Mucosa of descending colon (tissue), 3 donors: ENCODE measurements at regions not wholly inside any gene's neighbourhood (a gene's known extent, or its start where the extent isn't known, plus 50 kb on each side); places are given as distances from the start of the nearest gene placed in this dataset.

ENCODE experiments used
- ATAC-seq: fragments of 200-7000 bp; cut with Tn5 transposase; one replicate; pipeline ENCODE4 v1.9.1; 2020; ENCODE audit warnings: mild to moderate bottlenecking, moderate library complexity
- DNase-seq, 3 donors: peaks; one replicate each; pipeline ENCODE4 v3.0.0-alpha.2; 2020
- H3K36me3 ChIP-seq: fragments of 200-600 bp; one replicate; pipeline ENCODE4 v1.8.0; 2021; ENCODE audit warnings: low read depth, mild to moderate bottlenecking
- H3K4me1 ChIP-seq: fragments of 200-600 bp; one replicate; pipeline ENCODE4 v1.8.0; 2021; ENCODE audit warnings: low read depth, mild to moderate bottlenecking
- H3K4me3 ChIP-seq: fragments of 200-600 bp; one replicate; pipeline ENCODE4 v1.8.0; 2021; ENCODE audit warnings: mild to moderate bottlenecking
- H3K9me3 ChIP-seq: fragments of 200-600 bp; one replicate; pipeline ENCODE4 v1.8.0; 2021; ENCODE audit warnings: mild to moderate bottlenecking
- CTCF ChIP-seq: fragments of 200-600 bp; IDR thresholded peaks from one replicate; pipeline ENCODE4 v1.8.0; 2022; ENCODE audit warnings: antibody characterized with exemption, mild to moderate bottlenecking
- intact Hi-C, 2 donors: fragments of 100-400 bp; cut with DNase I in 1 of 2; cut with micrococcal nuclease in 1 of 2; formaldehyde crosslinking; loops; one replicate each; pipeline versions ENCODE4 v1.11.0 to v1.11.1; 2022; cut with DNase I, micrococcal nuclease
- donor health status: DM: no; HTN: no; CAD: no; lungs with moderate emphysema.
- donor health status: DM: no; HTN: no; CAD: no.
- donor health status: DM: no; HTN: yes; CAD: no.

DNA sequence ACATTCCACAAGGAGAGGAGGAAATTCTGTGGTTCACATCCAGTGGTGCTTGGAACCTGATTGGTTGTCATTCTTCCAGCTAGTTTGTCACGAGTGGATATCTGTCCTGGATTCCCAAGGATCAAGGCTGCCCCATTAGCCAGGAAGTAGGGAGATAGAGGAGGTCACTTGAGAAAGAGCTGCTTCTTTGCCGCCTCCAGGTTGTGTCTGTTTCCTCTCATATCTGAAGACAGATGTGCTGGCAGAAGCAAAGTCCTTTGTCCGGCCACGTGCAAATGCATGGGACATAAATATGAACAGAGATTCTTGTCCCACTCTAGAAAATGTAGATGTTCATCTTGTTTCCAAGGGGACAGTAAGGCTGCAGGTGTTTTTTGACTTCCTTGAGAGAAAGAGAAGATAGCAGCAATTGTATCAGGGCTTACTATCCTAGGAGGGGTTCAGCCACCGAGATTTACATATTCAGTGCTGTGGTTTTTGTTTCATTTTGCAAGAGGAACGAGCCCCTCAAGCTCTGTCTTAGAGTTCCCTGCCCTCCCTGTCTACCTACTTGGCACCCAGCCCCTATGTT, 174.4 kb downstream of the RPIA start:
- intact Hi-C loops = no loop called here
- Histone ChIP-seq H3K36me3 (no peaks in the 10 kb centered on the region), H3K4me1 (no peaks in the 10 kb centered on the region), H3K9me3 (no peaks in the 10 kb centered on the region), H3K4me3 (no peak overlapping the region)
- no peak for TF ChIP-seq CTCF
- DNase-seq (no peak), ATAC-seq (peak; percentile 44)

GRCh38 chr2:88866756-88867155, 175.3 kb downstream of the RPIA start:
- no peak for ATAC-seq
- H3K4me3 ChIP-seq = no peak overlapping the region
- DNase-seq = no peak

DNA sequence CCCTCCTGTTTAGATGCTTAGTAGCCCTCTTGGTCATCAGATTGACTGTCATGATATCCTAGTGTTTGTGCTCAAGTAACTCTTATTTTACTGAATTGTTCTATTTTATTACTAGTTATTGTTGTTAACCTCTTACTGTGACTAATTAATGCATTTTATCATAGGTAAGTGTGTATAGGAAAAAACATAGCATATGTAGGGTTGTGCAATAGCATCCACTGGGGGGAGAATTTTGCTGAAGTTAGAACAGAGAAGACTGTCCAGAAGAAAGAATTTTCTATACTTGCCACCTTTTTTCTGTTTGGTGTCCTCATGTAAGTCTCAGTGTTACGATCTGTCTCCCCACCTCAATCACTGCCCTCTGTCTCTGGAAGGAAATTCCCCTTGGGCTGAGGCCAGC, 177.4 kb downstream of the RPIA start:
- Histone ChIP-seq H3K4me3 (no peak overlapping the region), H3K36me3 (no peaks in the 10 kb centered on the region), H3K4me1 (no peaks in the 10 kb centered on the region), H3K9me3 (no peaks in the 10 kb centered on the region)
- DNase-seq (no peak), ATAC-seq (no peak)
- intact Hi-C loops = no loop called here
- no peak for TF ChIP-seq CTCF

More at GRCh38 chr2:88866756-88867155, 175.3 kb downstream of the RPIA start:
- intact Hi-C loops = no loop called here
- H3K4me1 ChIP-seq = no peaks in the 10 kb centered on the region
- TF ChIP-seq CTCF = no peak
- no peaks in the 10 kb centered on the region for H3K36me3 ChIP-seq
- no peaks in the 10 kb centered on the region for H3K9me3 ChIP-seq

DNA sequence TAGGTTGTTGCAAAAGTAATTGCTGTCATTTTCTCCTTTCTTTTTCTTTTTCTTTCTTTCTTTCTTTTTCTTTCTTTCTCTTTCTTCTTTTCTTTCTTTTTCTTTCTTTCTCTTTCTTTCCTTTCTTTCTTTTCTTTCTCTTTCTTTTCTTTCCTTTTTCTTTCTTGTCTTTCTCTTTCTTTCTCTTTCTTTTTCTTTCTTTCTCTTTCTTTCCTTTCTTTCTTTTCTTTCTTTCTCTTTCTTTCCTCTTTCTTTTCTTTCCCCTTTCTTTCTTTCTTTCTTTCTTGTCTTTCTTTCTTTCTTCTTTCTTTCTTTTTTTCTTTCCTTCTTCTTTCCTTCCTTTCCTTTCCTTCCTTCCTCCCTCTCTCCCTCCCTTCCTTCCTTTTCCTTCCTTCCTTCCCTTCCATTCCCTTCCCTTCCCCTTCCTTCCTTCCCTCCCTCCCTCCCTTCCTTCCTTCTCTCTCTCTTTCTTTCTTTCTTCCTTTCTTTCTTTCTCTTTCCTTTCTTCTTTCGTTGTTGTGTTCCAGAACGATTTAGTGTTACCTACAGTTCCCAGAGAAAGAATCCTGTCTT, 178.9 kb downstream of the RPIA start:
- no peak for ATAC-seq
- Histone ChIP-seq H3K9me3 (no peaks in the 10 kb centered on the region), H3K4me3 (no peak overlapping the region), H3K36me3 (no peaks in the 10 kb centered on the region), H3K4me1 (no peaks in the 10 kb centered on the region)
- DNase-seq = no peak
- intact Hi-C loops = no loop called here
- no peak for TF ChIP-seq CTCF

GRCh38 chr2:88871336-88871735, 179.9 kb downstream of the RPIA start:
- DNase-seq = no peak
- no peaks in the 10 kb centered on the region for H3K4me1 ChIP-seq
- no peak for TF ChIP-seq CTCF
- H3K9me3 ChIP-seq = no peaks in the 10 kb centered on the region
- intact Hi-C loops = no loop called here
- no peaks in the 10 kb centered on the region for H3K36me3 ChIP-seq
- H3K4me3 ChIP-seq = no peak overlapping the region
- no peak for ATAC-seq

DNA sequence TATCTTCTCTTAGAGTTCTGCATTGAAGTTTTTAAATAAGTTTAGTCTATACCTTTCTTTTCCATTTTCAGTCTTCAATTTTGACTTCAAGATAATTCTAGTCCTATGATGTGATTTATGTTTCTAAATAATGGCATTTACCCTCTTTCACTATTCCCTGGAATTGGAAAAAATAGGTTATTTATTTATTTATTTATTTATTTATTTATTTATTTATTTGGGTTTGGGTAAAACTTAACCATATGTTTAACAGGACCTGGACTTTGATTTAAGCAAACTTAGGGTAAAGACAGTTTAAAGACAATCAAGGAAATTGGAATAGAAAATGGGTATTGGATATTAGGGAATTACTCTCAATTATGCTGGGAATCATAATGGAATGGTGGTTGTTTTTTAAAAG, 182.1 kb downstream of the RPIA start:
- Histone ChIP-seq H3K4me1 (no peaks in the 10 kb centered on the region), H3K4me3 (no peak overlapping the region), H3K36me3 (no peaks in the 10 kb centered on the region), H3K9me3 (no peaks in the 10 kb centered on the region)
- no peak for TF ChIP-seq CTCF
- ATAC-seq (no peak), DNase-seq (no peak)
- intact Hi-C loops = no loop called here
